Breast epithelium (tissue), 4 donors: ENCODE measurements at regions not wholly inside any gene's neighbourhood (a gene's known extent, or its start where the extent isn't known, plus 50 kb on each side); places are given as distances from the start of the nearest gene placed in this dataset.

Experiments
- DNase-seq, 2 donors: peaks; one replicate each; pipeline ENCODE4 v3.0.0-alpha.2; 2019; ENCODE audit warnings: low spot score in 2 of 2
- H3K27ac ChIP-seq, 2 donors: fragments of 200-600 bp; sonication (generic) in 1 of 2; one replicate each; pipeline ENCODE4 v1.5.1; 2016 to 2019; ENCODE audit warnings: mild to moderate bottlenecking in 1 of 2
- H3K27me3 ChIP-seq, 2 donors: fragments of 200-600 bp; sonication (generic) in 1 of 2; one replicate each; pipeline versions ENCODE4 v1.5.1 to v1.6.0; 2017 to 2019; ENCODE audit warnings: control low read depth in 1 of 2, mild to moderate bottlenecking in 1 of 2
- H3K36me3 ChIP-seq: fragments of 200-600 bp; one replicate; pipeline ENCODE4 v1.5.1; 2019
- H3K4me1 ChIP-seq, 2 donors: fragments of 200-600 bp; sonication (generic); one replicate each; pipeline ENCODE4 v1.5.1; 2016 to 2019; ENCODE audit warnings: control low read depth in 1 of 2
- H3K4me3 ChIP-seq, 3 donors: fragments of 200-600 bp; sonication (generic); 1 replicate in 2 of 3; 2 replicates in 1 of 3; pipeline ENCODE4 v1.5.1; 2016 to 2019; ENCODE audit warnings: mild to moderate bottlenecking in 3 of 3, moderate library complexity in 2 of 3
- H3K9me3 ChIP-seq, 2 donors: fragments of 200-600 bp; sonication (generic) in 1 of 2; one replicate each; pipeline ENCODE4 v1.5.1; 2016 to 2019; ENCODE audit warnings: control low read depth in 1 of 2
- POLR2A ChIP-seq: fragments of 450-650 bp; IDR thresholded peaks from one replicate; pipeline ENCODE4 v1.6.1; 2016; ENCODE audit warnings: antibody characterized with exemption, mild to moderate bottlenecking, moderate library complexity
- POLR2AphosphoS5 ChIP-seq, 3 donors: sonication (generic); formaldehyde crosslinking; IDR thresholded peaks; one replicate each; pipeline ENCODE4 v1.6.1; 2017; ENCODE audit warnings: antibody characterized with exemption in 3 of 3
- intact Hi-C: fragments of 100-400 bp; cut with DNase I; formaldehyde crosslinking; loops from one replicate; pipeline ENCODE4 v1.15.1; 2023; ENCODE audit warnings: low total_unique reads
- TF ChIP-seq, protein P1 (sequence below), 3 donors: fragments of 450-650 bp; IDR thresholded peaks; one replicate each; pipeline ENCODE4 v1.5.1; 2016 to 2017; ENCODE audit warnings: antibody characterized with exemption in 3 of 3, mild to moderate bottlenecking in 3 of 3, moderate library complexity in 3 of 3

DNA sequence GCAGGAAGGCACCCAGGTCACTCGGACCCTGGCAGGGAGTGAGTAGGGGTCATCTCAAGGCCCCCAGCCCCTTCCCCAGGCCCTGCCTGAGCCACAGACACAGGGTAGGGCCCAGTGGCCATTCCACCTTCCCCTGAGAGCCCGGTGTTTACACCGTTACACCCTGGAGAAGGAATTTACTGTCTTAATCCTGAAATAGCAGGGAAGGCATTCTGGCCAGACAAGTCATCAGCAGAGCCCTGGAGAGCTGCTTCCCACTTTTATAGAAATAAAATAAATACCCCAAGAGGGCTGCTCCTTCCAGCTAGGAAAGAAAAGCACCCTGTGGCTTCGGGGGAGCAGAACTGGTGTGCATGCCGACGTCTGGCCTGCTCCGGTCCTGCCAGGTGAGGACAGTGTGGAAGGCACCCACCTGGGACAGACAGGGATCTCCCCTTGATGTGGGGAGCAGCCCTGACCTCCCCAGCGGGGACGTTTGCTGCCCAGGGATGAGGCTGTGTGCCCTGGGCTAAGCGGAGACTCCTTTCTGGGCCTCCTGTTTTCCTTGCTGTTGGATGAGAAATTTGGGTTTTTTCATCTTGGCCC, 180.0 kb downstream of the MN1 start:
- no peak overlapping the region for H3K4me3 ChIP-seq

DNA sequence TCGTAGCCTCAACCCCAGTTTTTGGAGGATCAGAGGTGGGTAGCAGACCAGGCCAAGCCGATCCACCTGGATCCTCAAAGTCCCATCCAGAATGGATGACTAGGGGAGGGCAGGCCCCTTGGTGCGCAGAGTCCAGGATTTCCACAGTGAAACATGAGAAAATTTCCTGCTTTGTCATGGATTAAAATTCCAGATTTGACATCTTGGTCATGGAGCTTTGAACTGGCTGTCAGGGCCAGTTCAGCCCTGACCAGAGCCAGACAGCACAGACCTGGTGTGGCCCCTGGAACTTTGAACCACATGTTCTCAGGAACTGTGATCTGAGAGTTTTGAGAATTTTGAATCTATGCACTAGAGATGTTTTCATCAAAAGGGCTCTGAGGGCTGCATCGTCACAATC, 177.5 kb downstream of the MN1 start:
- Histone ChIP-seq H3K27ac (no peak overlapping the region), H3K4me1 (no peaks in the 10 kb centered on the region), H3K4me3 (no peak overlapping the region), H3K9me3 (peaks cover 0 to 5% of the 10 kb centered on the region in 2 donors), H3K36me3 (no peaks in the 10 kb centered on the region), H3K27me3 (no peaks in the 10 kb centered on the region)
- intact Hi-C loops, result no loop called here
- TF ChIP-seq, protein P1, sequence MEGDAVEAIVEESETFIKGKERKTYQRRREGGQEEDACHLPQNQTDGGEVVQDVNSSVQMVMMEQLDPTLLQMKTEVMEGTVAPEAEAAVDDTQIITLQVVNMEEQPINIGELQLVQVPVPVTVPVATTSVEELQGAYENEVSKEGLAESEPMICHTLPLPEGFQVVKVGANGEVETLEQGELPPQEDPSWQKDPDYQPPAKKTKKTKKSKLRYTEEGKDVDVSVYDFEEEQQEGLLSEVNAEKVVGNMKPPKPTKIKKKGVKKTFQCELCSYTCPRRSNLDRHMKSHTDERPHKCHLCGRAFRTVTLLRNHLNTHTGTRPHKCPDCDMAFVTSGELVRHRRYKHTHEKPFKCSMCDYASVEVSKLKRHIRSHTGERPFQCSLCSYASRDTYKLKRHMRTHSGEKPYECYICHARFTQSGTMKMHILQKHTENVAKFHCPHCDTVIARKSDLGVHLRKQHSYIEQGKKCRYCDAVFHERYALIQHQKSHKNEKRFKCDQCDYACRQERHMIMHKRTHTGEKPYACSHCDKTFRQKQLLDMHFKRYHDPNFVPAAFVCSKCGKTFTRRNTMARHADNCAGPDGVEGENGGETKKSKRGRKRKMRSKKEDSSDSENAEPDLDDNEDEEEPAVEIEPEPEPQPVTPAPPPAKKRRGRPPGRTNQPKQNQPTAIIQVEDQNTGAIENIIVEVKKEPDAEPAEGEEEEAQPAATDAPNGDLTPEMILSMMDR (IDR thresholded peaks at IDR 0.05), result no peak
- TF ChIP-seq POLR2A (no peak), POLR2AphosphoS5 (IDR thresholded peaks at IDR 0.05) (no peak)
- no peak for DNase-seq

More for the DNA sequence above, 180.0 kb downstream of the MN1 start:
- Histone ChIP-seq H3K27ac (no peak overlapping the region), H3K36me3 (no peaks in the 10 kb centered on the region), H3K27me3 (no peaks in the 10 kb centered on the region), H3K9me3 (peaks cover 0 to 5% of the 10 kb centered on the region in 2 donors), H3K4me1 (no peaks in the 10 kb centered on the region)
- DNase-seq, result no peak
- intact Hi-C loops, result no loop called here
- TF ChIP-seq POLR2A, result no peak
- no peak for TF ChIP-seq POLR2AphosphoS5 (IDR thresholded peaks at IDR 0.05)
- TF ChIP-seq, protein P1 (IDR thresholded peaks at IDR 0.05), result no peak

DNA sequence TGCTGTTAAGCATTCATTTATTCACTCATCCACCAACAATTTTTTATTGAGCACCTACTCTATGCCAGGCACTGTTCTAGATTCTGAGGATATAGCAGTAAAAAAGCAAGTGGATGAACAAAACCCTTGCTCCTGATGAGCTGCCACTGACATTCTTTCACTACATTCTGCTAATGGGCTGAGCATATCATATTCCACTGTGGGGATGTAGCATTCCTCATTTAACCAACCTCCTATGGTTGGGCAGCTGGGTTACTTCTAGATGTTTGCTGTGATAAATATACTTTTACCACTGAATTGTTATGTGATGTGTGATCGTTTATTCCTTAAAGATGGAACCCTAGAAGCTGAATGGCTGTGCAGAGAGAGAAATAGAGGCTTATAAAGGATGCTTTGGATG, 176.9 kb downstream of the MN1 start:
- Histone ChIP-seq H3K4me3 (no peak overlapping the region), H3K9me3 (peaks cover 0 to under 1% of the 10 kb centered on the region in 2 donors), H3K36me3 (no peaks in the 10 kb centered on the region), H3K27me3 (no peaks in the 10 kb centered on the region), H3K27ac (no peak overlapping the region), H3K4me1 (no peaks in the 10 kb centered on the region)
- intact Hi-C loops, result no loop called here
- DNase-seq, result no peak
- TF ChIP-seq POLR2A (no peak), POLR2AphosphoS5 (IDR thresholded peaks at IDR 0.05) (no peak)
- TF ChIP-seq, protein P1 (IDR thresholded peaks at IDR 0.05), result no peak

DNA sequence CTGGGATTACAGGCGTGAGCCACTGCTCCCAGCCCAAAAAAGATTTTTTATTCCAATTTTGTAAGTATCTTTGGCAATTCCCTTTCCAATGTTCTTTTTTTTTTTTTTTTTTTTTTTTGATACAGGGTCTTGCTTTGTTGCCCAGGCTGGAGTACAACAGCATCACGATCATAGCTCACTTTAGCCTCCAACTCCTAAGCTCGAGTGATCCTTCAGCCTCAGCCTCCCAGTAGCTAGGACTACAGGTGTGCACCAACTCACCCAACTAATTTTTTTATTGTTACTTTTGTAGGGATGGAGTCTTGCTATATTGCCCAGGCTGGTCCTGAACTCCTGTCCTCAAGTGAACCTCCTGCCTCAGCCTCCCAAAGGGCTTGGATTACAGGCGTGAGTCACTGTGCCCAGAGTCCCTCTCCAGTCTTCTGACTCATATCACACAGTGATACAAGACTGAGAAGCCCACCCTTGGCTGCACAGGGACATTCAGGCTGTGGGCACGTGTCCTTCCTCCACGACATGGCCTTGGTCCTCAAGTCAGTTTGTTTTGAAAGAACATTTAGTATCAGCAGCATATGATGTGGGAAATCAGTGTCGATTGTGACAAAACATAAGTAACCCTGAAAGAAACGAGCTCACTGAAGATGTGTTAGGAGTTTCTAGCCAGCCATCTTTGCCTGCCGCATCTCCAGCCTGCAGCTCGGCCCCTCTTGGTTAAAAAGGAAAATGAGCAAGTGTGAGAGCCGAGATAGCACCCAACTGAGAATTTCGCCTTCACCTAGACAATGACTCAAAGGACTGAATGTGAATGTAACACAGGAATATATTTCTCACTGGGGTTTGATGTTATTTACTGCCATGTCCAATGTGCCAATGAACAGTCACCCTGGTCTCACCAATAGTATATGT, 175.5 kb downstream of the MN1 start:
- Histone ChIP-seq H3K27me3 (no peaks in the 10 kb centered on the region), H3K9me3 (no peaks in the 10 kb centered on the region), H3K4me3 (no peak overlapping the region), H3K27ac (no peak overlapping the region), H3K4me1 (no peaks in the 10 kb centered on the region), H3K36me3 (no peaks in the 10 kb centered on the region)
- DNase-seq, result no peak
- TF ChIP-seq POLR2AphosphoS5 (IDR thresholded peaks at IDR 0.05), result no peak
- TF ChIP-seq, protein P1 (IDR thresholded peaks at IDR 0.05), result no peak
- no peak for TF ChIP-seq POLR2A
- intact Hi-C loops, result no loop called here
